HFFc6 (cell line): ENCODE measurements at regions not wholly inside any gene's neighbourhood (a gene's known extent, or its start where the extent isn't known, plus 50 kb on each side); places are given as distances from the start of the nearest gene placed in this dataset.
A peak's percentile ranks its signal among the peaks of the same experiment; 100 is the strongest.

Experiments used
- DNase-seq: peaks from one replicate; pipeline ENCODE4 v3.0.0-alpha.2; 2018
- H3K27ac Mint-ChIP-seq: 2 replicates; pipeline ENCODE4 v1.8.0; 2020; ENCODE audit warnings: mild to moderate bottlenecking, mixed read lengths
- H3K27me3 Mint-ChIP-seq: 2 replicates; pipeline ENCODE4 v1.8.0; 2021; ENCODE audit warnings: mild to moderate bottlenecking, moderate library complexity, mixed read lengths; ENCODE audit not compliant: insufficient read depth
- H3K36me3 Mint-ChIP-seq: 2 replicates; pipeline ENCODE4 v1.8.0; 2021; ENCODE audit warnings: low read depth, mixed read lengths
- H3K4me1 Mint-ChIP-seq: 2 replicates; pipeline ENCODE4 v1.8.0; 2020; ENCODE audit warnings: low read depth, mixed read lengths
- H3K4me3 Mint-ChIP-seq: 2 replicates; pipeline ENCODE4 v1.8.0; 2020; ENCODE audit warnings: mild to moderate bottlenecking, moderate library complexity, mixed read lengths
- H3K9me3 Mint-ChIP-seq: 2 replicates; pipeline ENCODE4 v1.8.0; 2020; ENCODE audit warnings: mild to moderate bottlenecking, mixed read lengths
- TF ChIP-seq, protein P1 (sequence below): fragments of 200-600 bp; sonication (generic); IDR thresholded peaks from 2 replicates; pipeline ENCODE4 v1.5.0; 2021; ENCODE audit warnings: antibody characterized with exemption, mild to moderate bottlenecking

DNA sequence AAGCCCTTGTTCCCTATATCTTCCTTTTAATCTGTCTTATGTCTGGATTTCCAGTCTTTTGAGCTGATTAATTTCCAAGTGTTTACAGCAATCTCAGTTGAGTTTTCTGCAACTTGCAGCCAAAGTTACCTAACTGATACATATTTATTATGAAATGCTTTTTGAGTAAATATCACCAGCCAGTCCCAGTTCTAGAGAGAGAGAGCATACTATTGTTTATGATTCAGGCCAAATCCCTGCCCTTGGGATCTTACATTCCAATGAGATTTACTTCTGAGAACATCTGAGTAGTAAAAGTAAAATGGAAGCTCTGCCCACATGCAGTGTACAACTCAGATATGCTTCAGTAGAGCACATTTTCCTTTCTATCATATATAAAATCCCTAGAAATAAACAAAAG, 661.7 kb downstream of the KCTD16 start:
- DNase-seq: no peak
- Mint-ChIP-seq H3K4me1 (peaks cover 11% of the 10 kb centered on the region; the same call in 1 of the 2 replicates), H3K27me3 (peaks cover 2% of the 10 kb centered on the region; the same call in 1 of the 2 replicates), H3K4me3 (no peak overlapping the region), H3K9me3 (no peaks in the 10 kb centered on the region), H3K36me3 (no peaks in the 10 kb centered on the region), H3K27ac (no peak overlapping the region)
- TF ChIP-seq, protein P1, sequence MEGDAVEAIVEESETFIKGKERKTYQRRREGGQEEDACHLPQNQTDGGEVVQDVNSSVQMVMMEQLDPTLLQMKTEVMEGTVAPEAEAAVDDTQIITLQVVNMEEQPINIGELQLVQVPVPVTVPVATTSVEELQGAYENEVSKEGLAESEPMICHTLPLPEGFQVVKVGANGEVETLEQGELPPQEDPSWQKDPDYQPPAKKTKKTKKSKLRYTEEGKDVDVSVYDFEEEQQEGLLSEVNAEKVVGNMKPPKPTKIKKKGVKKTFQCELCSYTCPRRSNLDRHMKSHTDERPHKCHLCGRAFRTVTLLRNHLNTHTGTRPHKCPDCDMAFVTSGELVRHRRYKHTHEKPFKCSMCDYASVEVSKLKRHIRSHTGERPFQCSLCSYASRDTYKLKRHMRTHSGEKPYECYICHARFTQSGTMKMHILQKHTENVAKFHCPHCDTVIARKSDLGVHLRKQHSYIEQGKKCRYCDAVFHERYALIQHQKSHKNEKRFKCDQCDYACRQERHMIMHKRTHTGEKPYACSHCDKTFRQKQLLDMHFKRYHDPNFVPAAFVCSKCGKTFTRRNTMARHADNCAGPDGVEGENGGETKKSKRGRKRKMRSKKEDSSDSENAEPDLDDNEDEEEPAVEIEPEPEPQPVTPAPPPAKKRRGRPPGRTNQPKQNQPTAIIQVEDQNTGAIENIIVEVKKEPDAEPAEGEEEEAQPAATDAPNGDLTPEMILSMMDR: no peak

DNA sequence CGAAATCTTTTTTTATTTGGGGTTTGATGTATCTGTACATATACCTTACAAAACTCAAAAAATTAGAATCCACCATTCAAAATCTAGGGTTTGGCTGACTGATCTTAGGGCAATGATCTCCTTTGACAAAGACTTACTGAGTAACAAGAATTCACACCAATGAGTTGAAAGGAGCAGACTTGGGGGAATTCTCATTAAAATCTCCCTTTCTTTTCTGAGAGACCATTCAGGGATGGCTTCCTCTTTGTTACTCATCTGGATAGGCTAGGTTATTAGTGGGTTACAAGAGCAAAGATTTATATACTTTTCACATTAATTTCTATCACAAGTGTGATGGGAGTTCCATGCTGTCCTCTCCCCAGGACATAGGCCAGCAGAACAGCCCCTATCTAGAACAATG, 661.0 kb downstream of the KCTD16 start:
- Mint-ChIP-seq H3K27ac (no peak overlapping the region), H3K9me3 (no peaks in the 10 kb centered on the region; the same call in 1 of the 2 replicates), H3K36me3 (no peaks in the 10 kb centered on the region), H3K4me1 (peaks cover 11% of the 10 kb centered on the region; the same call in 1 of the 2 replicates), H3K27me3 (peaks cover 2% of the 10 kb centered on the region; the same call in 1 of the 2 replicates), H3K4me3 (no peak overlapping the region)
- TF ChIP-seq, protein P1: no peak
- DNase-seq: no peak

DNA sequence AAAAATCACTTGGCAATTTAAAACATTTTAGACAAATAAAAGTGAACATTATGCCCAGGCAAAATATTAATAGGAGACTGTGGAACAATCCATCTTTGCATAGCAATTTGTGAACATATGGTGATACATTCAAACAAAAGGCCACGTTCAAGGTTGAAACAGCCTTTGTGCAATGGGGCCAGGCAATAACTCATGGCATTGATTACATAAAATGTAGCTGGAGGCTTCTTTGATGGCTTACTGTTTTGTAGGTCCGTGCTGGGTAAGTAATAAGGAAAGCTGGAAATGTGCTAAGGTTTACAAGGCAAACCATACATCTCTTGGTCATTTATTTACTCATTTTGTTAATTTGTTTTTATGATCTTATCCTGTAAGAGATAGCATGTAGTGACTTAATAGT, 651.8 kb downstream of the KCTD16 start:
- H3K4me1 Mint-ChIP-seq: no peaks in the 10 kb centered on the region; the same call in 1 of the 2 replicates
- H3K27ac Mint-ChIP-seq: no peak overlapping the region
- no peak overlapping the region for H3K4me3 Mint-ChIP-seq
- H3K27me3 Mint-ChIP-seq: no peaks in the 10 kb centered on the region
- DNase-seq: no peak
- TF ChIP-seq, protein P1: no peak
- H3K36me3 Mint-ChIP-seq: peaks cover under 1% of the 10 kb centered on the region; the same call in 1 of the 2 replicates
- no peaks in the 10 kb centered on the region; the same call in 1 of the 2 replicates for H3K9me3 Mint-ChIP-seq

DNA sequence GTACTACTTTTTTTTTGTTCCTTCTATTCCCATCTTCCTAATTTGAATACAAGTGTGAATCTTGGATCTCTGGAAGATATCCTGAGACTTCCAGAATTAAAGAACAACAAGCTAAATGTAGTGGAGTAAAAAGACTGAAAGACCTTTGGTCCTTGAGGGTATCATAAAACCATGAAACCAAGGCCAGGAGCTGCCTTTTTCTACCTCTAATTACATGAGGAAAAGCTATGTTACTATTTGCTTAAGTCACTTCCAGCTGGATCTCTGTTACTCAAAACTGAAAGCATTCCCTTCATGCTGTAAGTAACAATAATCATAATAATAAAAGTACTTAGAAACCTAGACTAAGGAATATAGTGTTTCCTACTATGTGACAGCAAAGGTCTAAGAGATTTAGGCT, 649.6 kb downstream of the KCTD16 start:
- Mint-ChIP-seq H3K27ac (no peak overlapping the region), H3K9me3 (no peaks in the 10 kb centered on the region), H3K4me1 (peaks cover 8% of the 10 kb centered on the region), H3K4me3 (no peak overlapping the region), H3K27me3 (peaks cover 2% of the 10 kb centered on the region; the same call in 1 of the 2 replicates), H3K36me3 (peaks cover 10% of the 10 kb centered on the region)
- TF ChIP-seq, protein P1: no peak
- no peak for DNase-seq

DNA sequence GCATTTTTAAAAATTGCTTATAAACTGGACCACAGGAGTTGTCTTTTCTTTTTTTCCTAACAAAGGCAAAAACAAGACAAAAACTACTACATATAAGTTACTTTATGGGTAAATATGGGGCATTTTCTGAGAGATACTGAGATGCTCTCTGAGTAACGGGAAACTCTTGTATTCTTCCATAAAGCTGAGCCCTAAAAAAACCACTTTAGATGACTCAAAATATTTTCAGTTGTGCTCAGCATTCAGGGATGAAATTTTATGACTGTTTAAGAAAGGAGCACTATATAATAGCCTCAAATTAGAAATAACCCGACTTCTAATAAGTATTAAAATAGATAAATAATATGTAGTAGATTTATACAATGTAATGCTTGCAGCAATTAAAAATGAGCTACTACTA, 644.5 kb downstream of the KCTD16 start:
- no peaks in the 10 kb centered on the region for H3K9me3 Mint-ChIP-seq
- peaks cover 15% of the 10 kb centered on the region for H3K36me3 Mint-ChIP-seq
- peaks cover 2% of the 10 kb centered on the region; the same call in 1 of the 2 replicates for H3K27me3 Mint-ChIP-seq
- DNase-seq: peak; percentile 52
- no peak overlapping the region for H3K4me3 Mint-ChIP-seq
- H3K4me1 Mint-ChIP-seq: peaks cover 47% of the 10 kb centered on the region
- peak overlapping the region; percentile 48 for H3K27ac Mint-ChIP-seq
- TF ChIP-seq, protein P1: no peak
